Heart right ventricle (tissue), 16 donors: ENCODE measurements at regions not wholly inside any gene's neighbourhood (a gene's known extent, or its start where the extent isn't known, plus 50 kb on each side); places are given as distances from the start of the nearest gene placed in this dataset.
"Not testable (repeated sequence)": the region's sequence is repeated elsewhere in the genome, so short reads cannot be mapped to it uniquely, and the experiment has no call there.

ENCODE experiments used
- ATAC-seq, 8 donors: fragments of 200-7000 bp; cut with Tn5 transposase; one replicate each; pipeline ENCODE4 v1.9.1; 2020; ENCODE audit warnings: mild to moderate bottlenecking in 8 of 8, moderate library complexity in 8 of 8, moderate number of reproducible peaks in 1 of 8
- DNase-seq, 2 donors: peaks; one replicate each; pipeline ENCODE4 v3.0.0-alpha.2; 2020
- H3K27ac ChIP-seq, 10 donors: fragments of 200-600 bp; sonication (generic) in 2 of 10; one replicate each; pipeline versions ENCODE4 v1.5.0 to v1.8.0; 2020 to 2022; ENCODE audit warnings: mild to moderate bottlenecking in 3 of 10
- H3K27me3 ChIP-seq, 7 donors: fragments of 200-600 bp; one replicate each; pipeline ENCODE4 v1.8.0; 2021 to 2022; ENCODE audit warnings: mild to moderate bottlenecking in 2 of 7
- H3K36me3 ChIP-seq, 9 donors: fragments of 200-600 bp; sonication (generic) in 1 of 9; one replicate each; pipeline versions ENCODE4 v1.5.0 to v1.8.0; 2020 to 2022; ENCODE audit warnings: mild to moderate bottlenecking in 2 of 9
- H3K4me1 ChIP-seq, 9 donors: fragments of 200-600 bp; sonication (generic) in 1 of 9; one replicate each; pipeline versions ENCODE4 v1.5.0 to v1.8.0; 2020 to 2022; ENCODE audit warnings: mild to moderate bottlenecking in 4 of 9
- H3K4me3 ChIP-seq, 10 donors: fragments of 200-600 bp; sonication (generic) in 2 of 10; one replicate each; pipeline versions ENCODE4 v1.5.0 to v1.8.0; 2020 to 2022; ENCODE audit warnings: mild to moderate bottlenecking in 7 of 10, moderate library complexity in 2 of 10
- H3K9me3 ChIP-seq, 11 donors: fragments of 200-600 bp in 10 of 11; sonication (generic) in 2 of 11; one replicate each; pipeline versions ENCODE4 v1.5.0 to v1.8.0; 2013 to 2022; ENCODE audit warnings: mild to moderate bottlenecking in 2 of 11, control low read depth in 1 of 11, moderate library complexity in 1 of 11
- CTCF ChIP-seq, 9 donors: fragments of 200-600 bp; sonication (generic) in 2 of 9; IDR thresholded peaks; one replicate each; pipeline versions ENCODE4 v1.5.0 to v1.8.0; 2021 to 2022; ENCODE audit warnings: antibody characterized with exemption in 9 of 9, mild to moderate bottlenecking in 5 of 9, moderate library complexity in 1 of 9
- WGBS, 2 donors: extraction: QIAGEN DNeasy Blood & Tissue Kit; methylation state at CpG; one replicate each; pipeline ENCODE4 v1.1.7; 2013; ENCODE audit warnings: inconsistent platforms in 1 of 2; 5-methylcytosine and 5-hydroxymethylcytosine counted together
- intact Hi-C, 10 donors: fragments of 100-400 bp; cut with DNase I; formaldehyde crosslinking; loops; one replicate each; pipeline versions ENCODE4 v1.11.1 to v1.14.2; 2022
- donor health status: Arrhythmogenic right ventricular cardiomyopathy.
- donor health status: ischemic (EF 13 %, LVEDD 7.1; RV severe dilation, severe dysfunction).
- donor health status: healthy with polysubstance abuse.
- donor health status: DM: no; HTN: yes; CAD: no.
- donor health status: DM: no; HTN: no; CAD: no.
- donor health status: ischemic (EF 25% LVEDD 6.9; RV normal size, moderate dysfunction).
- donor health status: ischemic (EF 25% LVEDD 5.7; RV mildly dilated, moderate dysfunction).
- donor health status: healthy.
- donor health status: DM: yes; HTN: yes; CAD: no.
- donor health status: Ischemic cardiomyopathy.
- donor health status: ischemic (EF 35%, LVEDD 5.7; RV mildly dilated, moderate dysfunction).
- donor health status: nonischemic (EF 11% LVEDD 7.7; RV severe dilation, severe dysfunction).
- donor health status: DM: yes; HTN: yes; CAD: no.
- donor health status: PGD.
- donor health status: ischemic (EF 29% LVEDD 5.4; RV normal size, mild dysfunction).
- donor health status: nonischemic (EF 23%, LVEDD 6.1; RV moderate dilation, normal function).

- Histone ChIP-seq H3K36me3 (no peaks in the 10 kb centered on the region), H3K27me3 (no peaks in the 10 kb centered on the region), H3K4me1 (no peaks in the 10 kb centered on the region), H3K4me3 (no peak overlapping the region), H3K9me3 (peaks cover 0 to 22% (median 4%) of the 10 kb centered on the region in 11 donors), H3K27ac (no peak overlapping the region)
- intact Hi-C loops, result no loop called here
- TF ChIP-seq CTCF (IDR thresholded peaks at IDR 0.05), result no peak
- no peak for ATAC-seq
- no peak for DNase-seq
Measured at GRCh38 chr5:18003312-18003711, 369.1 kb downstream of the TAF11L14 start.

- DNase-seq (no peak), ATAC-seq (no peak)
- H3K4me1 ChIP-seq, result no peaks in the 10 kb centered on the region
- H3K27me3 ChIP-seq, result no peaks in the 10 kb centered on the region
- intact Hi-C loops, result no loop called here
- no peaks in the 10 kb centered on the region for H3K36me3 ChIP-seq
- H3K27ac ChIP-seq, result no peak overlapping the region
- H3K4me3 ChIP-seq, result no peak overlapping the region
- WGBS, 2 donors, result 86 to 92% methylated on average over 2 of the region's 2 CpGs
- no peak for TF ChIP-seq CTCF (IDR thresholded peaks at IDR 0.05)
- peaks cover 0 to 22% (median 4%) of the 10 kb centered on the region in 11 donors for H3K9me3 ChIP-seq
Measured at GRCh38 chr5:18003784-18004183, 369.5 kb downstream of the TAF11L14 start.

- H3K4me3 ChIP-seq, H3K27ac ChIP-seq, DNase-seq, H3K36me3 ChIP-seq, intact Hi-C loops, ATAC-seq, H3K4me1 ChIP-seq, H3K27me3 ChIP-seq: not testable (repeated sequence)
- peaks cover 0 to 21% (median 4%) of the 10 kb centered on the region in 11 donors for H3K9me3 ChIP-seq
- 83 to 92% methylated on average over 8 of the region's 8 CpGs for WGBS, 2 donors
Measured at GRCh38 chr5:18006235-18006634, 372.0 kb downstream of the TAF11L14 start.

- DNase-seq (no peak), ATAC-seq (no peak)
- H3K4me3 ChIP-seq, result no peak overlapping the region
- H3K4me1 ChIP-seq, result no peaks in the 10 kb centered on the region
- H3K27me3 ChIP-seq, result no peaks in the 10 kb centered on the region
- H3K9me3 ChIP-seq, result peaks cover 0 to 11% (median 4%) of the 10 kb centered on the region in 11 donors
- intact Hi-C loops, result no loop called here
- H3K36me3 ChIP-seq, result no peaks in the 10 kb centered on the region
- TF ChIP-seq CTCF (IDR thresholded peaks at IDR 0.05), result no peak
- no peak overlapping the region for H3K27ac ChIP-seq
Measured at GRCh38 chr5:18008940-18009339, 374.7 kb downstream of the TAF11L14 start.

GRCh38 chr5:18010053-18010452 is 375.8 kb downstream of the TAF11L14 start:
- intact Hi-C loops, result no loop called here
- TF ChIP-seq CTCF (IDR thresholded peaks at IDR 0.05), result no peak
- ATAC-seq (no peak), DNase-seq (no peak)
- H3K27me3 ChIP-seq, result no peaks in the 10 kb centered on the region
- H3K9me3 ChIP-seq, result peaks cover 0 to 2% (median 0%) of the 10 kb centered on the region in 11 donors
- H3K4me3 ChIP-seq, result no peak overlapping the region
- no peaks in the 10 kb centered on the region for H3K4me1 ChIP-seq
- no peaks in the 10 kb centered on the region for H3K36me3 ChIP-seq
- 47 to 52% methylated on average over 2 of the region's 2 CpGs for WGBS, 2 donors
- no peak overlapping the region for H3K27ac ChIP-seq
